ENCODE measurements at regions not wholly inside any gene's neighbourhood (a gene's known extent, or its start where the extent isn't known, plus 50 kb on each side); places are given as distances from the start of the nearest gene placed in this dataset.

- no peak for TF ChIP-seq ZNF781 (CRISPR knock-in tag; IDR thresholded peaks at IDR 0.05; ENCODE audit: borderline replicate concordance, not compliant biosample characterization)
- TF ChIP-seq ZNF879 (CRISPR knock-in tag; IDR thresholded peaks at IDR 0.05), result no peak
- no peak for TF ChIP-seq HIVEP1 (CRISPR knock-in tag; IDR thresholded peaks at IDR 0.05)
- TF ChIP-seq NFKB2 (CRISPR knock-in tag; IDR thresholded peaks at IDR 0.05; ENCODE audit: borderline replicate concordance), result no peak
- no peak for TF ChIP-seq HOXA5 (CRISPR knock-in tag; IDR thresholded peaks at IDR 0.05)
- TF ChIP-seq ZNF639 (CRISPR knock-in tag; conservative IDR thresholded peaks at IDR 0.05), result no peak
- no peak for TF ChIP-seq MYC (CRISPR knock-in tag; IDR thresholded peaks at IDR 0.05; ENCODE audit: borderline replicate concordance)
- TF ChIP-seq TAF15 (IDR thresholded peaks at IDR 0.05; ENCODE audit: low read depth, low read length, poor library complexity, severe bottlenecking), result no peak
- TF ChIP-seq ZNF276 (CRISPR knock-in tag; IDR thresholded peaks at IDR 0.05; ENCODE audit: low read depth), result no peak
- TF ChIP-seq, protein P1, sequence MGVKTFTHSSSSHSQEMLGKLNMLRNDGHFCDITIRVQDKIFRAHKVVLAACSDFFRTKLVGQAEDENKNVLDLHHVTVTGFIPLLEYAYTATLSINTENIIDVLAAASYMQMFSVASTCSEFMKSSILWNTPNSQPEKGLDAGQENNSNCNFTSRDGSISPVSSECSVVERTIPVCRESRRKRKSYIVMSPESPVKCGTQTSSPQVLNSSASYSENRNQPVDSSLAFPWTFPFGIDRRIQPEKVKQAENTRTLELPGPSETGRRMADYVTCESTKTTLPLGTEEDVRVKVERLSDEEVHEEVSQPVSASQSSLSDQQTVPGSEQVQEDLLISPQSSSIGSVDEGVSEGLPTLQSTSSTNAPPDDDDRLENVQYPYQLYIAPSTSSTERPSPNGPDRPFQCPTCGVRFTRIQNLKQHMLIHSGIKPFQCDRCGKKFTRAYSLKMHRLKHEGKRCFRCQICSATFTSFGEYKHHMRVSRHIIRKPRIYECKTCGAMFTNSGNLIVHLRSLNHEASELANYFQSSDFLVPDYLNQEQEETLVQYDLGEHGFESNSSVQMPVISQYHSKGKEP (CRISPR knock-in tag; IDR thresholded peaks at IDR 0.05), result no peak
- no peak for TF ChIP-seq RXRA (CRISPR knock-in tag; IDR thresholded peaks at IDR 0.05)
- no peak for TF ChIP-seq NR3C1 (CRISPR knock-in tag; IDR thresholded peaks at IDR 0.05)
- TF ChIP-seq, protein P2, sequence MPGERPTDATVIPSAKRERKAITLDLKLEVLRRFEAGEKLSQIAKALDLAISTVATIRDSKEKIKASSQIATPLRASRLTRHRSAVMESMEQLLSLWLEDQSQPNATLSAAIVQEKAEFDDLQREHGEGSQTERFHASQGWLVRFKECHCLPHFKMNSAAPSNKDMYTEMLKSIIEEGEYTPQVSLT (CRISPR knock-in tag; IDR thresholded peaks at IDR 0.05; ENCODE audit: borderline replicate concordance, low read depth), result no peak
- TF ChIP-seq ZNF496 (CRISPR knock-in tag; IDR thresholded peaks at IDR 0.05; ENCODE audit: insufficient replicate concordance), result no peak
- TF ChIP-seq, protein P3, sequence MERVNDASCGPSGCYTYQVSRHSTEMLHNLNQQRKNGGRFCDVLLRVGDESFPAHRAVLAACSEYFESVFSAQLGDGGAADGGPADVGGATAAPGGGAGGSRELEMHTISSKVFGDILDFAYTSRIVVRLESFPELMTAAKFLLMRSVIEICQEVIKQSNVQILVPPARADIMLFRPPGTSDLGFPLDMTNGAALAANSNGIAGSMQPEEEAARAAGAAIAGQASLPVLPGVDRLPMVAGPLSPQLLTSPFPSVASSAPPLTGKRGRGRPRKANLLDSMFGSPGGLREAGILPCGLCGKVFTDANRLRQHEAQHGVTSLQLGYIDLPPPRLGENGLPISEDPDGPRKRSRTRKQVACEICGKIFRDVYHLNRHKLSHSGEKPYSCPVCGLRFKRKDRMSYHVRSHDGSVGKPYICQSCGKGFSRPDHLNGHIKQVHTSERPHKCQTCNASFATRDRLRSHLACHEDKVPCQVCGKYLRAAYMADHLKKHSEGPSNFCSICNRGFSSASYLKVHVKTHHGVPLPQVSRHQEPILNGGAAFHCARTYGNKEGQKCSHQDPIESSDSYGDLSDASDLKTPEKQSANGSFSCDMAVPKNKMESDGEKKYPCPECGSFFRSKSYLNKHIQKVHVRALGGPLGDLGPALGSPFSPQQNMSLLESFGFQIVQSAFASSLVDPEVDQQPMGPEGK (CRISPR knock-in tag; IDR thresholded peaks at IDR 0.05), result no peak
- TF ChIP-seq ZC3H4 (CRISPR knock-in tag; IDR thresholded peaks at IDR 0.05; ENCODE audit: borderline replicate concordance), result no peak
- TF ChIP-seq ISL2 (CRISPR knock-in tag; IDR thresholded peaks at IDR 0.05), result no peak
- TF ChIP-seq HHEX (CRISPR knock-in tag; IDR thresholded peaks at IDR 0.05), result no peak
- no peak for TF ChIP-seq FLYWCH1 (CRISPR knock-in tag; IDR thresholded peaks at IDR 0.05)
- no peak for TF ChIP-seq KLF15 (CRISPR knock-in tag; IDR thresholded peaks at IDR 0.05; ENCODE audit: borderline replicate concordance)
- intact Hi-C loops (cut with micrococcal nuclease; ENCODE audit: unreplicated experiment), result no loop called here
These were observed 127.9 kb upstream of the OPCML start for GRCh38 chr11:133660202-133660568.

More at GRCh38 chr11:133660202-133660568, 127.9 kb upstream of the OPCML start:
- ChIA-PET POLR2A (no interaction called here), CTCF (ENCODE audit: low intra/inter-chr PET ratio, low total read pairs) (no interaction called here)
- Histone ChIP-seq H3K79me2 (ENCODE audit: insufficient read depth, low read length) (no peaks in the 10 kb centered on the region), H3K4me3 (replicated peaks in 1 of 3; ENCODE audit: insufficient read depth in 1 of 3, low read depth in 2 of 3, low read length in 3 of 3) (no peak overlapping the region), H3K4me1 (ENCODE audit: insufficient read depth, low read length) (no peaks in the 10 kb centered on the region), H3K4me2 (ENCODE audit: low read depth, low read length) (no peak overlapping the region), H3K27ac (ENCODE audit: extremely low read length, insufficient read depth, low read length) (no peak overlapping the region), H2AFZ (ENCODE audit: low read length) (no peak overlapping the region), H3K27me3 (ENCODE audit: control insufficient read depth in 1 of 2, insufficient read depth in 2 of 2, low read length in 2 of 2) (peaks cover 1 to 4% of the 10 kb centered on the region in 2 experiments; a peak in 1 of 5 replicates), H3K9ac (ENCODE audit: insufficient read depth, low read depth, low read length) (no peak overlapping the region), H3K9me3 (ENCODE audit: low read length) (no peaks in the 10 kb centered on the region), H4K20me1 (ENCODE audit: insufficient read depth, low read length) (no peaks in the 10 kb centered on the region), H3K36me3 (replicated peaks in 1 of 2; ENCODE audit: control insufficient read depth in 1 of 2, insufficient read depth in 2 of 2, low read length in 2 of 2) (no peaks in the 10 kb centered on the region)
- in situ Hi-C loops (cut with HindIII; ENCODE audit: extremely low pct_ligation_motif_present, low pct_unique_long_range_greater_than_20kb), result no loop called here
- 0% methylated on average over 5 of the region's 5 CpGs for WGBS (ENCODE audit: low lambda C conversion rate)
- FAIRE-seq (no peak), ATAC-seq (no peak), DNase-seq (ENCODE audit: low spot score) (no peak)
- no TSS peak for BruUV-seq (replicated peaks)
